NCI-H2081 (cell line): ENCODE measurements at regions not wholly inside any gene's neighbourhood (a gene's known extent, or its start where the extent isn't known, plus 50 kb on each side); places are given as distances from the start of the nearest gene placed in this dataset.
"Not testable (repeated sequence)": the region's sequence is repeated elsewhere in the genome, so short reads cannot be mapped to it uniquely, and the experiment has no call there.

Experiments
- DNase-seq, 2 experiments: peaks; one replicate each; lab custom pipeline; 2025; lab: John Stamatoyannopoulos, UW

DNA sequence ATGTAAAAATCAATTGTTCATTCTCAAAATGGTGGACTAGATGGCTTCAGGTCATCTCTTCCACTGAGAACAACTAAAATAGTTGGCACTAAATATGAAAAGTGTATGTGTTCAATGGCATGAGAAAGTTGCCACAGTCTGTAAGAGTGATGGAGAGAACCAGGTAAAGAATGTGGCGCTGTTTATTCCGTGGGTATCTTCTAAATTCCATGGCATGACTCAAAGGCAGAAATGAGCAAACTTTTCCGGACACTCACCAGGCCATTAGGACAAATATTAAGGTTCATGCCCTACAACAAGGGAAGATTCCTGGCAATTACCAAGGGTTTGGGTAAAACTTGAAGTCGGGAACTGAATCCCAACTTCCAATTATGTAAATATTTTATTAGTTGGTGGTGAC, 825.4 kb upstream of the CDH6 start:
- DNase-seq = no peak

DNA sequence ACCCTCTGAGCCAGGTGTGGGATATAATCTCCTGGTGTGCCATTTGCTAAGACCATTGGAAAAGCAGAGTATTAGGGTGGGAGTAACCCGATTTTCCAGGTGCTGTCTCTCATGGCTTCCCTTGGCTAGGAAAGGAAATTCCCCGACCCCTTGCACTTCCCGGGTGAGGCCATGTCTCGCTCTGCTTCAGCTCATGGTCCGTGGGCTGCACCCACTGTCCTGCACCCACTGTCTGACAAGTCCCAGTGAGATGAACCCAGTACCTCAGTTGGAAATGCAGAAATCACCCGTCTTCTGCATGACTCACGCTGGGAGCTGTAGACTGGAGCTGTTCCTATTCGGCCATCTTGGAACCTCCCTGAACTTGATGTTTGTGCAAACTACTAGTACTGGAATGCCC, 828.5 kb upstream of the CDH6 start:
- DNase-seq = not testable (repeated sequence)

DNA sequence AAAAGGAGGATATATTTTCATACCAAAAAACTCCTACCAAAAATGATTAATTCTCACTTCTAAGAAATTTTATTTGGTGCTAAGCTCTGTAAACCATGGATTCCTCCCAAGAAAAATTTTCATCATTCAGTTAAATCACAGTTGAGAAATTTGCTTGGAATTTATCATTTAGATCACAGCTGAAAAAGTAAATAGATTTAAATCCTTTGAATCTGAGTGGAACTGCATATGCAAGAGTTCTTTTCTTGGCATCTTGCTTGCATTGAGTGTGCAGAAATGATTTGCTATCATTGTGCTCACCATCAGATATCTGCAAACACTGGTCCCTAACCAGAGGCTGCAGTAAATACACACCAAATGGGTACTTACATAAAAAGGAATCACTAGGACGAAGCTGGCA, 836.1 kb upstream of the CDH6 start:
- peak in 1 of 2 experiments; percentile 3 for DNase-seq

DNA sequence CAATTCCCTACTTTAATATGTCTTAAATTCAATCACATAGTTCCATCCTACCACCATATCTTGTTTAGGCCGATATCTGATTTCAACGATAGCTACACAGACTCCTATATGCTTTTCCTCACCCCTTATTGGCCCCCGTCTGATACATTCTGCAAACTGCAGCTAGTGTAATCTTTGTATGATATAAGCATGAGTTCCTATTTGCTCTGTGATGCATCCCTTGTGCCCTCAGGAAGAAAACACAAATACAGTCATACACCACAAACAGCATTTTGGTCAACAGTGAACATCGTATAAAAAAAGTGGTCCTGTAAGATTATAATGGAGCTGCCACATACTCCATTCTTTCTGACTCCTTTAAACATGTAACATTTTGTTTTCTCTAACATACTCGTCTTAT, 837.8 kb upstream of the CDH6 start:
- DNase-seq = no peak

DNA sequence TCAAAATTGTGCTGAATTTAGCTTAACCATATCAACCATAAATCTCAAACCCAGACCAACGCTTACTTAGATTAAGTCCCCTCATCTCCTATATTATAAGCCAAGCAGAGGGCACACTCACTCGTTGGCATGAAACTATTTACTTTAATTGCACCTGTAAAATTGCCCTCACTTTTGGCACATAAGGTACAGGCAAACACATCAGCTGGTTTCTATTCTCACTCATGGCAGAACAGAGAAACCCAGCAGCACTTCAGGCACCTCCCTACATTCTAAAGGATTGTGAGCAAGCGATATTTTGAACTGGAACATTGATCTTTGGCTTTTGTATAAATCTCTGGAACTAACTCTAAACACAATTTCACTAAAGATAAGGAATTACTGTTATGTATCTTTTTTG, 845.6 kb upstream of the CDH6 start:
- peak in 1 of 2 experiments; percentile 52 for DNase-seq

DNA sequence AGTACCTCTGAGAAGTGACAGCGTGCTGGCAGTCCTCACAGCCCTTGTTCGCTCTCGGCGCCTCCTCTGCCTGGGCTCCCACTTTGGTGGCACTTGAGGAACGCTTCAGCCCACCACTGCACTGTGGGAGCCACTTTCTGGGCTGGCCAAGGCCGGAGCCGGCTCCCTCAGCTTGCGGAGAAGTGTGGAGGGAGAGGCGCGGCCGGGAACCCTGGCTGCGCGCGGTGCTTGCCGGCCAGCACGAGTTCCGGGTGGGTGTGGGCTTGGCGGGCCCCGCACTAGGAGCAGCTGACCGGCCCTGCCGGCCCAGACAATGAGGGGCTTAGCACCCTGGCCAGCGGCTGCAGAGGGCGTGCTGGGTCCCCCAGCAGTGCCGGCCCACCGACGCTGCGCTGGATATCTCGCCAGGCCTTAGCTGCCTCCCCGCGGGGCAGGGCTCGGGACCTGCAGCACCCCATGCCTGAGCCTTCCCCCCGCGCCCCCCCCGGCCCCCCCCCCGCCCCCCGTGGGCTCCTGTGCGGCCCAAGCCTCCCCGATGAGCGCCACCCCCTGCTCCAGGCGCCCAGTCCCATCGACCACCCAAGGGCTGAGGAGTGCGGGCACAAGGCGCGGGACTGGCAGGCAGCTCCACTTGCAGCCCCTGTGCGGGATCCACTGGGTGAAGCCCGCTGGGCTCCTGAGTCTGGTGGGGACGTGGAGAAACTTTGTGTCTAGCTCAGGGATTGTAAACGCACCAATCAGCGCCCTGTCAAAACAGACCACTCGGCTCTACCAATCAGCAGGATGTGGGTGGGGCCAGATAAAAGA, 847.7 kb upstream of the CDH6 start:
- DNase-seq = not testable (repeated sequence)

DNA sequence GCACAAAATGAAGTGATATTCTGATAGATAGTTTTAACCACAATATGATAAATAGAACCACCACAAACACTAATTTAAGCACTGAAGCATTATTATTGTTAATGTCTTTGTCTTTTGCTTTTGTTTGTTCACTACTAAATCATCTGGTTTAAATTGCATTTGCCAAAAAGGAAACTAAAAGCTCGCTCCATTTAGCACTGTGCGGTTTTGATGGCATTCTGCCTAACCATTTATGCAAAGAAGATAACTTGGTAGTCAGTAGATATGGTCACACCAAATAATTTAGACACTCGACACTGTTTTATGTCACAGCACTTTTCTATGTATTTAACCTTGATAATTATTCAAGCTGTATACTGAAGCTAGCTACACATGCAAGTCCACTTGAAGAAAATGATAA, 849.8 kb upstream of the CDH6 start:
- peak; percentile 69 to 94 for DNase-seq

DNA sequence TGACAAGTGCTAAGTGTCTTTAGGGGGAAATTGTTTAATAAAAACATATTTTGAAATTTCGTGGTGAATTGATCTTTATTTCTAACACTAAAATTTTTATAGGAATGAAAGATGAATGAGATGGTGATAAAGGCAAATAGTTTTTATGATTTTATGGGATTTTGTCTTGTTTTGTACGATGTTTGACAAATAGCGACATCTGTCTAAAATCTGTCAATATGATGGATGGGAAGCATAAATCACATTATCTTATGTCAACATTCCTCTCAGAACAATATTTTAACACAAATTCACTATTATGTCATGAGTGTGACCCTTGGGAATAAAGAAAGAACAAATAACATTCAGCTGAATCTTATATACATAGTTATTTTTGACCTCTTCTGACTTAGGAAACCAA, 852.0 kb upstream of the CDH6 start:
- DNase-seq = no peak

DNA sequence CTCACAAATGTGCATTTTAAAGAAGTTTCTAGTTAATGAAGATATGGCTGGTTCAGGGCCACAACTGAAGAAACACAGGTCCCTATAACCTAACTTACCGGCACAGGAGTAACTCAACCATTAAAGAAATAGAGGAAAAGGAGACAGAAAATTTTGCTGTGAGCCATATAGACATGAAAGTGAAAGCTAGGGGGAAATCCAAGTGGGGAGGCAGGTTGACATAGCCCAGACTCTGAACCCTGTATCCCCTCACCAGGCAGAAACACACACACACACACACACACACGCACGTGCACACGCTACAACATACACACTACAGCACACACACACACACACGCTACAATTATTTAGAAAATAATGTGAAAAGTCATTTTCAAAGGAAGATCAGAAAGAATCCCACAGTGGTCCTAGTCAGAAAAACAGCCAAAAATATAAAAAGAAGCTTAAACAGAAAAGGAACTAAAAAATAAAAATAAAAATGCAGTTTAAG, 856.4 kb upstream of the CDH6 start:
- DNase-seq = no peak

DNA sequence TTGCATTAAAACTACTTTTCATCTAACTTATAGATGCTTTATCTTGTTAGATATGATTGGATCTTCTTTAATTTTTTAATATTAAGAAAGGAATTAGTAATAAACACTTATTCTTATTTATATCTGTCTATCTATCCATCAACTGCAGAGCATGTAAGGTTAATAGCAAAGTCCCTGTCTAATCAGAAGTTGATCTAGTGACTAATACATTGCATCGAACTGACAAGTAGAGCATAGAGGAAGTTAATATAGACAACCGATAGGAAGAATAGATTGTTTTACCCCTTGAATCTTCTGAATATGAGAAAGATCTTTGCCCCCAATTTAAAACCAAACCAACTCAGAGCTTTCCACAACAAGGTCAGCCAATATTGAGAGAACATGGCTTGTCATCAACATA, 862.0 kb upstream of the CDH6 start:
- DNase-seq = no peak

DNA sequence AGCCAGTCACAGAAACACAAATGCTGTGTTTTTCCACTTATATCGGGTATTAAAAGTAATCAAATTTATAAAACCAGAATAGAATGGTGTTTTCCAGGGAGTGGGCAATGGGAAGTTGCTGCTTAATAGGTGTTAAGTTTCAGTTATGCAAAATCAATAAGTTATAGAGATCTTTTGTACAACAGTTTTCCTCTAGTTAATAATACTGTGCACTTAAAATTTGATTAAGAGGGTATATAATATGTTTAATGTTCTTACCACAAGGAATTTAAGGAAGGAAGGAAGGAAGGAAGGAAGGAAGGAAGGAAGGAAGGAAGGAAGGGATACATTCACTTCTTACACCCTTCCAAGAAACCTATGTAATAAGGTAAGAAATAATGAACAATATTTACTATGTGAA, 867.7 kb upstream of the CDH6 start:
- DNase-seq = no peak

DNA sequence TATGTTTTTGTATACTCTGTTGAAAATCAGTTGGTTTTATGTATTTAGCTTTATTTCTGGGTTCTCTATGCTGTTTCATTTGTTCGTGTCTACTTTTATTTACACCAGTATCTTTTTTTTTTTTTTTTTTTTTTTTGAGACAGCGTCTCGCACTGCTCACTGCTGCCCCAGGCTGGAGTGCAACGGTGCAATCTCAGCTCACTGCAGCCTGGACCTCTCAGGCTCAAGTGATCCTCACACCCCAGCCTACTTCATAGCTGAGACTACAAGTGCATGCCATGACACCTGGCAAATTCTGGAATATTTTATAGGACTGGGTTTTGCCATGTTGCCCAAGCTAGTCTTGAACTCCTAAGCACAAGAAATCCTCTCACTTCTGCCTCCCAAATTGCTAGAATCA, 869.4 kb upstream of the CDH6 start:
- DNase-seq = no peak

DNA sequence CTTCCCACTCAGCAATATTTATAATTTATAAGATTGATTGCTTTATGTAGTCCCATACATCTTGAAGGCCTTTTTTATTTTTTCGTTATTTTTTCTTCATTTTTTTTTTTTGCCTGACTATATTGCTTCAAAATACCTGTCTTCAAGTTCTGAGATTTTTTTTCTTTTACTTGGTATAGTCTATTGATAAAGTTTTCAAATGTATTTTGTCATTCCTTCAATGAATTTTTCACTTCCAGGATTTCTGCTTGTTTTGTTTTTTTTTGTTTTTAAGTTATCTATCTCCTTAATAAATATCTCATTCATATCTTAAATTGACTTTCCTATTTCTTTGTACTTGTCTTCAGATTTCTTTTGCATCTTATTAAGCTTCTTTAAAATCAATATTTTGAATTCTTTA, 905.6 kb upstream of the CDH6 start:
- DNase-seq = no peak

DNA sequence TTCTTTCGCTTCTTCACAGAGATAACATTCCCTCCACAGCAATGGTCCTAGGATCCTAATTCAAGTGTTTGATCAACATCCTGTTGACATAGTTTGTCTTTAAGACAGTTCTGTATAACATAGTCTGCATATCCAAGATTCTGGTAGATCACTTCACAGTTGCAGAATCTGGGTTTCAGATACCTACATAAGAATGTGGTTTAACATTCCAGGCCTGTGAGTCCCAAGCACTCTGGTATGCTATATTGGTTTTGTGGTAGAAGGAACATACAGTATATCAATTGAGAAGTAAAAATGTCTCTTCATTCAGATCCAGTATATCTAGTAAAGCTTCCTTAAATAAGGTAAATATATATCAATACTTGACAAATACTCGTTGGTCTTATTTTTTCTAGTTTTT, 914.2 kb upstream of the CDH6 start:
- DNase-seq = no peak

DNA sequence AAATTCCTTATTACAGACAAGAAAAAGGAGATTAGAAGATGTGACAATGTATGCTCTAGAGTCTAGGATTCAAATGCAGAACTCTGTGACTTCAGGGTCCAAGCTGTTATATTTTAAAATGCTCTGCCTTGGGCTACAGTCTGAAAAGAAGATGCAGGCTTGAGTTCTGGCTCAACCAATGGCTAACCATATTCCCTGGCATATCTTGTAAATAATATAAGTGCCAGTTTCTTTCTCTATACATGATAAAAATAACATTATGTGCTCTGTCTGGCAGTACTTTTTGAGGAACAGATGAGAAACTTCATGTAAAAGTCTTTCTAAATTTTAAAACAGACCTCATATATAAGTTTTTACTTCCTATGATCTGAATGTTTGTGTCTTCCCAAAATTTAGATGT, 926.5 kb upstream of the CDH6 start:
- no peak for DNase-seq

DNA sequence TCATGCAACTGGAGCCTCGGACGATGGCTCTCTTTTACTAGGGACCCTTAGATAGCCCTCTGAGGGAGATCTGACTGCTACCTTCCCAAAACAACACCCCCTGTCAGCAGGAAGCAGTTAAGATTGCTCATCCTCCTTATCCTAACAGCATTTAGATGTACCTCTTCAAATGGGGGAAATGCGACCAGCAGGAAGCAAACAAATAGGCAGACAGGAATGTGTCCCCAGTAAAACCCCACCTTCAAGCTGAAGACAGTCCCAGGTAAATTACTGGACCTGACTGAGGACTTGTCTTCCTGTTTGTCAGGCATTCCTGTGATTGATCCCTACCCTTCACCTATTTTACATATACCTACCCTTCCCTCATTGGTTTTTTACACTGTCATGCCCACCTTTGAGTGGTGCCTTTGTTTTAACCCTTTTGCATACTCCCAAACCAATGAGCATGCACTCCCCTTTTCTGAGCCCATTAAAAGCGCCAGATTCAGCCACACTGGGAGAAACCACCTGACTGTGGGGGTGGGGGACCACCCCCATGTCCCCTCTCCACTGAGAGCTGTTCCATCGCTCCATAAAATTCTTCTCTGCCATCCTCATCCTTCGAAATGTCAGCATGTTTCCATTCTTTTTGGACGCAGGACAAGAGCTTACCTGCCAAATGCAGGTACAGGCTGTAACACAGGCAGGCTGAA, 954.0 kb upstream of the CDH6 start:
- no peak for DNase-seq

DNA sequence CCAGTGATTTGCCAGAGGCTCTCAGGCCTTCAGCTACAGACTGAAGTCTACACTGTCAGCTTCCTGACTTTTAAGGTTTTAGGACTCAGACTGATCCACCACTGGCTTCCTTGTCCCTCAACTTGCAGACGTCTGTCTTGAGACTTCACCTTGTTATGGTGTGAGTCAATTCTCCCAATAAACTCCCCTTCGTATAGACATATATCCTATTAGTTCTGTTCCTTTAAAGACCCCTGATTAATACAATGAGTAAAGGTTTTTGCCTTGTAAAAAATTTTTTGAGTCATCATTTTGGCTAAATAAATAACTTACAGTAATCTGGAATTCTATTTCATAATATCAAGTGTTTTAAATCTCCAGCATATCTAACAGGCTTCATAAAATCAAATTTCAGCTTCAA, 956.3 kb upstream of the CDH6 start:
- no peak for DNase-seq

DNA sequence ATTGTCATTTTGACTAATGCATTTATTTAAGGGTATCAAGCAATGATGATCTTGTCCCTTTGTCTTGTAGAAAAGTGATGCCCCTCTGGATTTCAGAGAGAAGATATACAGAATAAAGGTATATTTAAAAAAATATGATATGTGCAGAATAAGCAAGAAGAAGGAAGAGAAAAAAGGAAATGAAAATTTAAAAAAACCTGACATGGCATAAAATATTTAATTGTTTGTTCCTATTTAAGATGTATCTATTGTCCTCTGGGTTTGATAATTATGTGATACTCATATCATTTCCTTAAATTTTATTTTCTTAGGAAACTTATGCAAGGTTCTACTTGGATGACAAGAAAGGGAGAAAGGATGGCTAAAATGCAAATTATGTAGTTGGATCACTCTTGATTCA, 983.7 kb upstream of the CDH6 start:
- no peak for DNase-seq

DNA sequence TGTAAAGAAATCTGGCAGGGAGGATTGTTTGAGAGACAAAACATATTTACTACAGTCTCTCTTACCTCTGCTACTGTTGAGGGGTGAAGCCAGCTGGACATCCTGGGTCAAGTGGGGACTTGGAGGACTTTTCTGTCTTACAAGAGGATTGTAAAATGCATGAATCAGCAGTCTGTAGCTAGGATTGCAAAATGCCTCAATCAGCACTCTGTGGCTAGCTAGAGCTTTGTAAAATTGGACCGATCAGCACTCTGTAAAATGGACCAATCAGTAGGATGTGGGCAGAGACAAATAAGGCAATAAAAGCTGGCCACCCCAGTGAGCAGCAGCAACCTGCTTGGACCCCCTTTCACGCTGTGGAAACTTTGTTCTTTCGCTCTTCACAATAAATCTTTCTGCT, 995.8 kb upstream of the CDH6 start:
- DNase-seq = no peak

DNA sequence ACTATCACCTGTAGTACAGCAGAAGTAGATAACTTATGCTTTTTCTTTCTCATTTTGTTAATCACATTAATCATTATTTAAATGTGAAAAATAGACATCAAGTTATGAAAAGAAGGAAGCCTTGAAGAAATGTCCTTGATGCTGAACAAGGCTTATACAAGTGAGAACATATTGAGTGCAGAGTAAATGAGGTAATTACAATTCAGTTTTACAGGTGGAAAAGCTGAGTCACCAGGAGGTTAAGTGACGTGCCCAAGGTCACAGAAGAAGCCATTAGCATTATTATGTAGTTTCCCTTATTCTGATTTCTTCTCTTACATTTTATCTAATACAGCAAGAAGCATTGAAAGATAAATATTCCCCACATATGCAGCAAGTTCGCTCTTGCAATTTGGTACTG, 998.5 kb upstream of the CDH6 start:
- peak; percentile 25 to 74 for DNase-seq

DNA sequence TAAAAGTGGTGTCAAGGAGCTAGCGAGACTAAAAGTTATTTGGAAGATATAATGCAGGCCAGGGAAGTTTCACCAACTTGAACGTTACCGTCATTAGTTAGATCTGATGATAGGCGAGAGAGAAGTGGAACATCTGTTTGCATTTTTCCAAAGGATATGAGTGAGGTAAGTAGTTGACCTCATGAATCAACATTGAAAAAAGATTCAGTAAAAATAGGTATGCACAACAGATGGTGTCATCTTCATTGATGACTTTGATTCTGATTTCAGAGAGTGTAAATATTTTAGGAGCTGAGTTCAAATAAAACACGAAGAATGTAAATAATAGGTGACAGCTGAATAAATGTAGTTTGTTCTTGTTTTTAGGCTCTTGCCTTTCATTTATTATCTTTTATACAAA, 998.9 kb upstream of the CDH6 start:
- peak; percentile 43 to 82 for DNase-seq

DNA sequence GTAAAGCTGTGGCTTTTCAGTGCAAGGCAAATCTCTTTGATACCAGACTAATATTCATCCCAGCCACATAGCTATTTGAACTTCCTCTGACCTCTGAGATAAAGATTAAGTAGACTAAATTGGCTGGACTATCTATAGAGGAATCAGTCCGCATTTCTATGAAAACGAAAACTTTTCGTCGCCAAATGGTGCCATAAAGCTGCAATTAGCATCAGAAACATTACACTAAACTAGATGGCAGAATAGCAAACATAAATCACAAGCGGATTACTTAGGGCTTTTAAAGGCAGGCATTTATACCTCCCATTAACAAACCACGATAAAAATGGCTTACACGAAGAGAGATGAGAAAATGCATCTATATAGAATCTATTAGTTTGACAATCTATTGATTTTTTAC, 1009.7 kb upstream of the CDH6 start:
- peak in 1 of 2 experiments; percentile 29 for DNase-seq

DNA sequence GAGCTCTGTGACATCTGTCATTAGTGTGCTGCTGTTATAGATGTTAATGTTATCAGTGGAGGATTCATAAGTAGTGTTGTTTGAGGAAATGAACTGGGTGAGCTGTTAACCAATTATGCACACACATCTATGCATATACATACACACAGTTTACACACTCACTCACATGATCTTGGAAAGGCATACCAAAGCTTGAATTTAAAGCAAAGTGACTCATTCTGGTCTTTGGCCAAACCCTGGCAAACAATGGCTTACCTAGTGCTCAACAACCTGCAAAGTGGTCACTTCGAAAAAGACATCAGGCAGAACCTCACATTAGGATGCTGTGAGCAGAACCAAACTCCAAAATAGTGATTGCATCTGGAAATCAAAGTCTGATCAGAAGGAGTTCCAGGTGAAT, 1037.3 kb upstream of the CDH6 start:
- no peak for DNase-seq

DNA sequence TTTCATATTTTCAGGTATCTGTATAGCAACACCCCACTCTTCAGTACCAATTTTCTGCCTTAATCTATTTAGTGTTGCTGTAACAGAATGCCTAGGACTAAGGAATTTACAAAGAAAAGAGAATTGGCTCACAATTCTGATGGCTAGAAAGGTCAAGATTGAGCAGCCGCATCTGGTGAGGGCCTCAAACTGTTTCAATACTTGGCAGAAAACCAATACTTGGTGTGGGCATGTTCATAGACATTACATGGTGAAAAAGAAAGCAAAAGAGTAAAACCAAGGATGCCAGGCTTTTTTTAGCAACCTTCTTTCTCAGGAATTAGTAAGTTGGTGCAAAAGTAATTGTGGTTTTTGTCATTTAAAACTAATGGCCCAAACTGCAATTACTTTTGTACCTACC, 1041.1 kb upstream of the CDH6 start:
- DNase-seq = no peak
